ENCODE measurements at regions not wholly inside any gene's neighbourhood (a gene's known extent, or its start where the extent isn't known, plus 50 kb on each side); places are given as distances from the start of the nearest gene placed in this dataset.
"Not testable (repeated sequence)": the region's sequence is repeated elsewhere in the genome, so short reads cannot be mapped to it uniquely, and the experiment has no call there.

GRCh38 chr11:86749821-86750401 lies 50.4 kb upstream of the PRSS23 start:
- no peak for DNase-seq

GRCh38 chr11:86749376-86749775 lies 51.0 kb upstream of the PRSS23 start:
- DNase-seq, result no peak

- no peak for DNase-seq
These were observed 52.0 kb upstream of the PRSS23 start for GRCh38 chr11:86748296-86748695.

GRCh38 chr11:86747801-86748200 lies 52.5 kb upstream of the PRSS23 start:
- DNase-seq, result no peak

- no peak for DNase-seq
These were observed 53.8 kb upstream of the PRSS23 start for GRCh38 chr11:86746514-86746913.

- no peak for DNase-seq
These were observed 54.8 kb upstream of the PRSS23 start for GRCh38 chr11:86745571-86745970.

- DNase-seq, result peak; percentile 90
These were observed 56.9 kb upstream of the PRSS23 start for GRCh38 chr11:86743223-86744118.

GRCh38 chr11:86741839-86742805 lies 58.2 kb upstream of the PRSS23 start:
- no peak for DNase-seq

- no peak for DNase-seq
These were observed 58.9 kb upstream of the PRSS23 start for GRCh38 chr11:86741484-86741835.

- peak; percentile 57 for DNase-seq
These were observed 59.5 kb upstream of the PRSS23 start for GRCh38 chr11:86740628-86741483.

- DNase-seq, result no peak
These were observed 61.8 kb upstream of the PRSS23 start for GRCh38 chr11:86738568-86738967.

- no peak for DNase-seq
These were observed 62.6 kb upstream of the PRSS23 start for GRCh38 chr11:86737737-86738136.

- no peak for DNase-seq
These were observed 63.1 kb upstream of the PRSS23 start for GRCh38 chr11:86737230-86737629.

- no peak for DNase-seq
These were observed 63.8 kb upstream of the PRSS23 start for GRCh38 chr11:86736291-86737143.

GRCh38 chr11:86735451-86736290 lies 63.3 kb upstream of the ME3 start:
- no peak for DNase-seq

GRCh38 chr11:86732739-86733138 lies 60.3 kb upstream of the ME3 start:
- DNase-seq, result not testable (repeated sequence)

- DNase-seq, result not testable (repeated sequence)
These were observed 59.9 kb upstream of the ME3 start for GRCh38 chr11:86732286-86732685.

- DNase-seq, result not testable (repeated sequence)
These were observed 57.2 kb upstream of the ME3 start for GRCh38 chr11:86729576-86729975.

GRCh38 chr11:86728562-86728961 lies 56.1 kb upstream of the ME3 start:
- no peak for DNase-seq

- no peak for DNase-seq
These were observed 54.5 kb upstream of the ME3 start for GRCh38 chr11:86726770-86727504.
